ENCODE measurements at regions not wholly inside any gene's neighbourhood (a gene's known extent, or its start where the extent isn't known, plus 50 kb on each side); places are given as distances from the start of the nearest gene placed in this dataset.

- in situ Hi-C loops (cut with HindIII; ENCODE audit: low sequenced_read_pairs) = no loop called here
- DNase-seq (ENCODE audit: low read depth) = no peak
- no peak overlapping the region for H3K4me3 ChIP-seq (ENCODE audit: low read depth, low read length)
- TF ChIP-seq CTCF (IDR thresholded peaks at IDR 0.05; ENCODE audit: low read depth, low read length, missing control alignments) = no peak
Observed at GRCh38 chr1:22291057-22291456, 148.2 kb upstream of the WNT4 start.

GRCh38 chr1:22291494-22291893 lies 148.6 kb upstream of the WNT4 start:
- TF ChIP-seq CTCF (IDR thresholded peaks at IDR 0.05; ENCODE audit: low read depth, low read length, missing control alignments) = no peak
- in situ Hi-C loops (cut with HindIII; ENCODE audit: low sequenced_read_pairs) = no loop called here
- H3K4me3 ChIP-seq (ENCODE audit: low read depth, low read length) = no peak overlapping the region
- DNase-seq (ENCODE audit: low read depth) = no peak

DNA sequence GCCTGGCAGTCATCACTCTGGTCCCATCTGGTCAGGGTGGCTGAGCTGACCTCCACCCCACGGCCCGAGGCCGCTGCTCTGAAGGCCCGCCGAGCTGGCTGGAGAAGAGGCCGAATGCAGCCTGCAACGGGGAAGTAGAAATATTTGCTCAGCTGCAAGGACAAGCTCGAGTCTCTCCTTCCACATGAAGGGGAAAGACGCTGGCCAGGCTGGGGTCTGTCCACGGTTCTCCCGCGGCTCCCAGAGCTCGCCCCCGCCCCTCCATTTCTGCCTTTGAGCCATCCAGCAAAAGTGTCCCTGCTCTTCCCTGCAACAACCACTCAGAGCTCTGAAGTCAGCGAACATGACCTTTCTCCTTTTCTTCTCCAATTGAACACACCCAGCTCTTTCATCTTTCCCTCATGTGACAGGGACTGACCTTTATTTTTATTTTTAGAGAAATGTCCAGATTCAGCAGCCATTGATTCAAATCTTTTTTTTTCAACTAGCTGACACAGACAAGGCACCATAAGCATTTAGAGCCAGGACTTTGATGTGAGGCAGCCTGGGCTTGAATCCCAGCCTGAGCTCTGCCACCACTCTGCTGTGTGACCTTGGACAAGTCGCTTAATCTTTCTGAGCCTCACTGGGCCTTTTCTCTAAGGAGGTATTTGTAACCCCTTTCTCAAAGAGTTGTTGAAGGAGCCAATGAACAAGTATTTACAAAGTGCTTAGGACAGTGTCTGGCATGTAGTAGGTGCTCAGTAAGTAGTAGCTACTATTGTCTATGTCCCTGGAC lies 149.3 kb upstream of the WNT4 start:
- in situ Hi-C loops (cut with HindIII; ENCODE audit: low sequenced_read_pairs) = no loop called here
- no peak overlapping the region for H3K4me3 ChIP-seq (ENCODE audit: low read depth, low read length)
- DNase-seq (ENCODE audit: low read depth) = no peak

GRCh38 chr1:22295396-22295795 lies 152.5 kb upstream of the WNT4 start:
- H3K4me3 ChIP-seq (ENCODE audit: low read depth, low read length) = no peak overlapping the region
- in situ Hi-C loops (cut with HindIII; ENCODE audit: low sequenced_read_pairs) = no loop called here
- no peak for DNase-seq (ENCODE audit: low read depth)
- no peak for TF ChIP-seq CTCF (IDR thresholded peaks at IDR 0.05; ENCODE audit: low read depth, low read length, missing control alignments)

More for the DNA sequence above, 149.3 kb upstream of the WNT4 start:
- no peak for TF ChIP-seq CTCF (IDR thresholded peaks at IDR 0.05; ENCODE audit: low read depth, low read length, missing control alignments)

DNA sequence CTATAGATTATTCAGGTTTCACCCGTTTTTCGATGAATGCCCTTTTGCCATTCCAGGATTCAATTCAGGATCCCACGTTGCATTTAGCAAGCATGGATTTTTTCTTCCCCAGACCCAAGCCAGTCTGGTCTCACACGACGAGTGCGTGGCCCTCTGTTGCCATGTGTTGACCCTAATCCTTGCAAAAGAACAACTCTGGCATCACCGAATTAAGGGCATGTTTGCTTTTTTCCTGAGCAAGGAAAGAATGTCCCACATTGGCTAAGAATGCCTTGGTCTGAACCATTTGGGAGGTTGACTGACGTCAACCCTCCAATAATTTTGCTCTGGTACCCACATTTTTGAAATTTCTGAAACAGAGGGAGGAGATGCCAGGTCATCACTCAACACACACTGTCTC lies 153.0 kb upstream of the WNT4 start:
- TF ChIP-seq CTCF (IDR thresholded peaks at IDR 0.05; ENCODE audit: low read depth, low read length, missing control alignments) = no peak
- in situ Hi-C loops (cut with HindIII; ENCODE audit: low sequenced_read_pairs) = no loop called here
- no peak for DNase-seq (ENCODE audit: low read depth)
- no peak overlapping the region for H3K4me3 ChIP-seq (ENCODE audit: low read depth, low read length)

- no peak for DNase-seq (ENCODE audit: low read depth)
- TF ChIP-seq CTCF (IDR thresholded peaks at IDR 0.05; ENCODE audit: low read depth, low read length, missing control alignments) = no peak
- H3K4me3 ChIP-seq (ENCODE audit: low read depth, low read length) = no peak overlapping the region
- in situ Hi-C loops (cut with HindIII; ENCODE audit: low sequenced_read_pairs) = no loop called here
Observed at GRCh38 chr1:22296701-22297591, 154.0 kb upstream of the WNT4 start.
